Activated T-cell treated with anti-CD3 and anti-CD28 coated beads, Interleukin-2, amount 50 U/mL, for 4 hours (primary cell): ENCODE measurements at regions not wholly inside any gene's neighbourhood (a gene's known extent, or its start where the extent isn't known, plus 50 kb on each side); places are given as distances from the start of the nearest gene placed in this dataset.
"Not testable (repeated sequence)": the region's sequence is repeated elsewhere in the genome, so short reads cannot be mapped to it uniquely, and the experiment has no call there.

Source experiments
- ATAC-seq, 2 donors: fragments of 200-7000 bp; cut with Tn5 transposase; one replicate each; pipeline ENCODE4 v1.10.0; 2021
- DNase-seq: peaks from one replicate; pipeline ENCODE4 v3.0.0-alpha.2; 2020
- H3K27me3 Mint-ChIP-seq: one replicate; pipeline ENCODE4 v1.8.0; 2021; ENCODE audit warnings: low read depth, mixed read lengths
- H3K36me3 Mint-ChIP-seq: one replicate; pipeline ENCODE4 v1.8.0; 2022; ENCODE audit warnings: mixed read lengths; ENCODE audit not compliant: insufficient read depth
- H3K4me1 Mint-ChIP-seq: one replicate; pipeline ENCODE4 v1.8.0; 2021; ENCODE audit warnings: low read depth, mixed read lengths
- H3K4me3 Mint-ChIP-seq: one replicate; pipeline ENCODE4 v1.8.0; 2021; ENCODE audit warnings: mild to moderate bottlenecking, moderate library complexity, mixed read lengths
- H3K9me3 Mint-ChIP-seq: one replicate; pipeline ENCODE4 v1.8.0; 2021; ENCODE audit warnings: mixed read lengths

GRCh38 chr7:145884716-145885514, 231.7 kb upstream of the CNTNAP2 start:
- no peaks in the 10 kb centered on the region for H3K36me3 Mint-ChIP-seq
- H3K4me1 Mint-ChIP-seq = no peaks in the 10 kb centered on the region
- H3K27me3 Mint-ChIP-seq = no peaks in the 10 kb centered on the region
- peaks cover 23% of the 10 kb centered on the region for H3K9me3 Mint-ChIP-seq
- ATAC-seq (no peak), DNase-seq (no peak)
- no peak overlapping the region for H3K4me3 Mint-ChIP-seq

GRCh38 chr7:145876376-145876775, 240.2 kb upstream of the CNTNAP2 start:
- DNase-seq (no peak), ATAC-seq (no peak)
- Mint-ChIP-seq H3K36me3 (no peaks in the 10 kb centered on the region), H3K9me3 (peaks cover 13% of the 10 kb centered on the region), H3K27me3 (no peaks in the 10 kb centered on the region), H3K4me3 (no peak overlapping the region), H3K4me1 (no peaks in the 10 kb centered on the region)

GRCh38 chr7:145875267-145875666, 241.3 kb upstream of the CNTNAP2 start:
- Mint-ChIP-seq H3K4me1 (no peaks in the 10 kb centered on the region), H3K4me3 (no peak overlapping the region), H3K9me3 (peaks cover 3% of the 10 kb centered on the region), H3K36me3 (no peaks in the 10 kb centered on the region), H3K27me3 (no peaks in the 10 kb centered on the region)
- no peak for DNase-seq
- no peak for ATAC-seq

- no peak for ATAC-seq
- Mint-ChIP-seq H3K4me1 (no peaks in the 10 kb centered on the region), H3K4me3 (no peak overlapping the region), H3K36me3 (no peaks in the 10 kb centered on the region), H3K27me3 (no peaks in the 10 kb centered on the region), H3K9me3 (peaks cover 32% of the 10 kb centered on the region)
- DNase-seq = no peak
Measured at GRCh38 chr7:145868935-145869334, 247.7 kb upstream of the CNTNAP2 start.

- Mint-ChIP-seq H3K4me3 (no peak overlapping the region), H3K36me3 (no peaks in the 10 kb centered on the region), H3K9me3 (peaks cover 30% of the 10 kb centered on the region), H3K4me1 (no peaks in the 10 kb centered on the region), H3K27me3 (no peaks in the 10 kb centered on the region)
- ATAC-seq (no peak), DNase-seq (no peak)
Measured at GRCh38 chr7:145862212-145862611, 254.4 kb upstream of the CNTNAP2 start.

- Mint-ChIP-seq H3K4me1 (no peaks in the 10 kb centered on the region), H3K9me3 (peaks cover 24% of the 10 kb centered on the region), H3K4me3 (no peak overlapping the region), H3K36me3 (no peaks in the 10 kb centered on the region), H3K27me3 (no peaks in the 10 kb centered on the region)
- ATAC-seq (no peak), DNase-seq (no peak)
Measured at GRCh38 chr7:145860809-145861208, 255.8 kb upstream of the CNTNAP2 start.

- Mint-ChIP-seq H3K36me3 (no peaks in the 10 kb centered on the region), H3K27me3 (no peaks in the 10 kb centered on the region), H3K4me3 (no peak overlapping the region), H3K4me1 (no peaks in the 10 kb centered on the region), H3K9me3 (peaks cover 9% of the 10 kb centered on the region)
- DNase-seq (no peak), ATAC-seq (no peak)
Measured at GRCh38 chr7:145850636-145851035, 266.0 kb upstream of the CNTNAP2 start.

GRCh38 chr7:145848691-145849090, 267.9 kb upstream of the CNTNAP2 start:
- Mint-ChIP-seq H3K9me3 (peaks cover 5% of the 10 kb centered on the region), H3K4me1 (no peaks in the 10 kb centered on the region), H3K4me3 (no peak overlapping the region), H3K36me3 (no peaks in the 10 kb centered on the region), H3K27me3 (no peaks in the 10 kb centered on the region)
- ATAC-seq = no peak
- no peak for DNase-seq

- H3K4me1 Mint-ChIP-seq = no peaks in the 10 kb centered on the region
- H3K36me3 Mint-ChIP-seq = no peaks in the 10 kb centered on the region
- no peaks in the 10 kb centered on the region for H3K27me3 Mint-ChIP-seq
- no peak overlapping the region for H3K4me3 Mint-ChIP-seq
- ATAC-seq = no peak
- H3K9me3 Mint-ChIP-seq = no peaks in the 10 kb centered on the region
- DNase-seq = no peak
Measured at GRCh38 chr7:145845345-145845744, 271.3 kb upstream of the CNTNAP2 start.

- Mint-ChIP-seq H3K4me3 (no peak overlapping the region), H3K27me3 (no peaks in the 10 kb centered on the region), H3K4me1 (no peaks in the 10 kb centered on the region), H3K36me3 (no peaks in the 10 kb centered on the region), H3K9me3 (peaks cover 8% of the 10 kb centered on the region)
- ATAC-seq (no peak), DNase-seq (no peak)
Measured at GRCh38 chr7:145839814-145840213, 276.8 kb upstream of the CNTNAP2 start.

GRCh38 chr7:145831616-145832206, 284.9 kb upstream of the CNTNAP2 start:
- H3K4me3 Mint-ChIP-seq = no peak overlapping the region
- no peaks in the 10 kb centered on the region for H3K4me1 Mint-ChIP-seq
- ATAC-seq (no peak), DNase-seq (no peak)
- H3K36me3 Mint-ChIP-seq = no peaks in the 10 kb centered on the region
- H3K27me3 Mint-ChIP-seq = no peaks in the 10 kb centered on the region
- H3K9me3 Mint-ChIP-seq = peaks cover 4% of the 10 kb centered on the region

- Mint-ChIP-seq H3K36me3 (no peaks in the 10 kb centered on the region), H3K27me3 (no peaks in the 10 kb centered on the region), H3K4me3 (no peak overlapping the region), H3K4me1 (no peaks in the 10 kb centered on the region), H3K9me3 (peaks cover 23% of the 10 kb centered on the region)
- DNase-seq = no peak
- no peak for ATAC-seq
Measured at GRCh38 chr7:145817687-145818086, 298.9 kb upstream of the CNTNAP2 start.

GRCh38 chr7:145812218-145812617, 304.4 kb upstream of the CNTNAP2 start:
- H3K27me3 Mint-ChIP-seq = no peaks in the 10 kb centered on the region
- H3K36me3 Mint-ChIP-seq = no peaks in the 10 kb centered on the region
- no peaks in the 10 kb centered on the region for H3K4me1 Mint-ChIP-seq
- no peak overlapping the region for H3K4me3 Mint-ChIP-seq
- DNase-seq = no peak
- ATAC-seq = no peak
- H3K9me3 Mint-ChIP-seq = peaks cover 12% of the 10 kb centered on the region

- ATAC-seq, H3K36me3 Mint-ChIP-seq: not testable (repeated sequence)
Measured at GRCh38 chr7:145805496-145805895, 311.1 kb upstream of the CNTNAP2 start.

GRCh38 chr7:145797507-145797906, 319.1 kb upstream of the CNTNAP2 start:
- peaks cover 5% of the 10 kb centered on the region for H3K9me3 Mint-ChIP-seq
- H3K4me3 Mint-ChIP-seq = no peak overlapping the region
- no peaks in the 10 kb centered on the region for H3K27me3 Mint-ChIP-seq
- no peak for ATAC-seq
- H3K36me3 Mint-ChIP-seq = no peaks in the 10 kb centered on the region
- DNase-seq = no peak
- H3K4me1 Mint-ChIP-seq = no peaks in the 10 kb centered on the region

More at GRCh38 chr7:145805496-145805895, 311.1 kb upstream of the CNTNAP2 start:
- not testable (repeated sequence) for H3K4me1 Mint-ChIP-seq, H3K27me3 Mint-ChIP-seq, DNase-seq, H3K4me3 Mint-ChIP-seq
- peaks cover 11% of the 10 kb centered on the region for H3K9me3 Mint-ChIP-seq
